ENCODE measurements at regions not wholly inside any gene's neighbourhood (a gene's known extent, or its start where the extent isn't known, plus 50 kb on each side); places are given as distances from the start of the nearest gene placed in this dataset.

DNA sequence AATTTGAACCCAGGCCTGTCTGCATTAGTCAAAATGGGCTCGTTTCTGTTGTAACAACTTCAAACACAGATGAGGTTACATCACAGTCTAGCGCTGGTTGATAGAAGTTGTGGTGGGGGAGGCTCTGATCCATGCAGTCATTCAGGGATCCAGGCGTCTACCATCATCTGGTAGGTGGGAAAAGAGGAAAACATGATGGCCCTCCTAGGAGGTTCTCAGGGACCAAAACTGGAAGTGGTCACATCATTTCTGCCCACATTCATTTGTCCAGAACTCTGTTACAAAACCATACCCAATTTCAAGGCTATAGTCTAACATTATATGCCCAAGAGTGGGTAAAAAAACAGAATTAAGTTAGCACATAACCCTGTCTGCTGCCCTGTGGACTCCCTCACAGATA lies 135.1 kb downstream of the PHETA1 start (continued):
- no peak for TF ChIP-seq EZH2 (IDR thresholded peaks at IDR 0.05; ENCODE audit: low read depth, unreplicated experiment)
- no peak for TF ChIP-seq CREB1 (CRISPR knock-in tag; IDR thresholded peaks at IDR 0.05; ENCODE audit: low read depth)
- no peak for TF ChIP-seq ZNF331 (CRISPR knock-in tag; IDR thresholded peaks at IDR 0.05; ENCODE audit: low read depth)
- no peak for TF ChIP-seq EZH2phosphoT487 (IDR thresholded peaks at IDR 0.05; ENCODE audit: unreplicated experiment)
- no peak for TF ChIP-seq NANOG (IDR thresholded peaks at IDR 0.05; ENCODE audit: borderline replicate concordance)
- TF ChIP-seq, protein P1, sequence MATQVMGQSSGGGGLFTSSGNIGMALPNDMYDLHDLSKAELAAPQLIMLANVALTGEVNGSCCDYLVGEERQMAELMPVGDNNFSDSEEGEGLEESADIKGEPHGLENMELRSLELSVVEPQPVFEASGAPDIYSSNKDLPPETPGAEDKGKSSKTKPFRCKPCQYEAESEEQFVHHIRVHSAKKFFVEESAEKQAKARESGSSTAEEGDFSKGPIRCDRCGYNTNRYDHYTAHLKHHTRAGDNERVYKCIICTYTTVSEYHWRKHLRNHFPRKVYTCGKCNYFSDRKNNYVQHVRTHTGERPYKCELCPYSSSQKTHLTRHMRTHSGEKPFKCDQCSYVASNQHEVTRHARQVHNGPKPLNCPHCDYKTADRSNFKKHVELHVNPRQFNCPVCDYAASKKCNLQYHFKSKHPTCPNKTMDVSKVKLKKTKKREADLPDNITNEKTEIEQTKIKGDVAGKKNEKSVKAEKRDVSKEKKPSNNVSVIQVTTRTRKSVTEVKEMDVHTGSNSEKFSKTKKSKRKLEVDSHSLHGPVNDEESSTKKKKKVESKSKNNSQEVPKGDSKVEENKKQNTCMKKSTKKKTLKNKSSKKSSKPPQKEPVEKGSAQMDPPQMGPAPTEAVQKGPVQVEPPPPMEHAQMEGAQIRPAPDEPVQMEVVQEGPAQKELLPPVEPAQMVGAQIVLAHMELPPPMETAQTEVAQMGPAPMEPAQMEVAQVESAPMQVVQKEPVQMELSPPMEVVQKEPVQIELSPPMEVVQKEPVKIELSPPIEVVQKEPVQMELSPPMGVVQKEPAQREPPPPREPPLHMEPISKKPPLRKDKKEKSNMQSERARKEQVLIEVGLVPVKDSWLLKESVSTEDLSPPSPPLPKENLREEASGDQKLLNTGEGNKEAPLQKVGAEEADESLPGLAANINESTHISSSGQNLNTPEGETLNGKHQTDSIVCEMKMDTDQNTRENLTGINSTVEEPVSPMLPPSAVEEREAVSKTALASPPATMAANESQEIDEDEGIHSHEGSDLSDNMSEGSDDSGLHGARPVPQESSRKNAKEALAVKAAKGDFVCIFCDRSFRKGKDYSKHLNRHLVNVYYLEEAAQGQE (IDR thresholded peaks at IDR 0.05; ENCODE audit: unreplicated experiment) = no peak
- TF ChIP-seq POLR2AphosphoS5 (IDR thresholded peaks at IDR 0.05; ENCODE audit: low read depth) = no peak

DNA sequence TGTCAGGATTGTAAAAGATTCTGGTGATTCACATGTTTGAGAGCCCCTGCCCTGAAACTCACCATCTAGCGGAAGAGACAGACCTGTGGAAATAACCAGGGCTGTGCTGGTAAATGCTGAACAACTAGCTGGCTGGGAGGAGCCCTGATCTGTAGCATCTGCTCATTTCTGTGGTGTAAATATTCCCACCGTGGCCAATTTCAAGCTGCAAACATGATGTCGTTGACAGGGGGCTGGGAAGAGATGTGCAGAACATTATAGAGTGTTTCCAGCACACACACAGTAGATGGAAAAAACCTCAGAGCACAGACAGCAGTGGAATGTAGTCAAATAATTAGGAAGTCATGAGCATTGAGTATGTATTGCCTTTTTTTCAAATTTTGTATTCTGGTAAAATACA lies 138.2 kb downstream of the PHETA1 start:
- no peak overlapping the region for H3K4me3 Mint-ChIP-seq
- no peak overlapping the region for H3K4me3 ChIP-seq
- H2AFZ ChIP-seq = no peak overlapping the region
- no peaks in the 10 kb centered on the region for H4K20me1 ChIP-seq (replicated peaks; ENCODE audit: insufficient read depth)
- no peaks in the 10 kb centered on the region for H3F3A ChIP-seq (replicated peaks; ENCODE audit: low read depth)
- H3K4me2 ChIP-seq = no peak overlapping the region
- no peaks in the 10 kb centered on the region for H3K9me2 ChIP-seq (ENCODE audit: insufficient read depth)
- no peak for ATAC-seq
- H3K36me3 Mint-ChIP-seq (ENCODE audit: low read depth) = no peaks in the 10 kb centered on the region
- no peaks in the 10 kb centered on the region for H3K9me3 Mint-ChIP-seq
- no peak for TF ChIP-seq NANOG (IDR thresholded peaks at IDR 0.05; ENCODE audit: borderline replicate concordance)
- TF ChIP-seq, protein P2, sequence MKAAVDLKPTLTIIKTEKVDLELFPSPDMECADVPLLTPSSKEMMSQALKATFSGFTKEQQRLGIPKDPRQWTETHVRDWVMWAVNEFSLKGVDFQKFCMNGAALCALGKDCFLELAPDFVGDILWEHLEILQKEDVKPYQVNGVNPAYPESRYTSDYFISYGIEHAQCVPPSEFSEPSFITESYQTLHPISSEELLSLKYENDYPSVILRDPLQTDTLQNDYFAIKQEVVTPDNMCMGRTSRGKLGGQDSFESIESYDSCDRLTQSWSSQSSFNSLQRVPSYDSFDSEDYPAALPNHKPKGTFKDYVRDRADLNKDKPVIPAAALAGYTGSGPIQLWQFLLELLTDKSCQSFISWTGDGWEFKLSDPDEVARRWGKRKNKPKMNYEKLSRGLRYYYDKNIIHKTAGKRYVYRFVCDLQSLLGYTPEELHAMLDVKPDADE (IDR thresholded peaks at IDR 0.05) = no peak
- peaks cover 12% of the 10 kb centered on the region for H3K27me3 Mint-ChIP-seq (ENCODE audit: insufficient read depth, low read depth, poor library complexity)
- no peak overlapping the region for H3K27ac ChIP-seq (ENCODE audit: low read depth)
- H3K27ac Mint-ChIP-seq = no peak overlapping the region
- H3K27me3 ChIP-seq (ENCODE audit: insufficient read depth) = no peaks in the 10 kb centered on the region
- no peaks in the 10 kb centered on the region for H3K79me2 ChIP-seq (replicated peaks; ENCODE audit: insufficient read depth)
- H3K36me3 ChIP-seq (ENCODE audit: insufficient read depth) = no peaks in the 10 kb centered on the region
- no peak for DNase-seq (ENCODE audit: low spot score)
- peaks cover 10% of the 10 kb centered on the region for H3K4me1 Mint-ChIP-seq
- no peaks in the 10 kb centered on the region; the same call in 1 of the 2 replicates for H3K4me1 ChIP-seq (ENCODE audit: insufficient read depth)

DNA sequence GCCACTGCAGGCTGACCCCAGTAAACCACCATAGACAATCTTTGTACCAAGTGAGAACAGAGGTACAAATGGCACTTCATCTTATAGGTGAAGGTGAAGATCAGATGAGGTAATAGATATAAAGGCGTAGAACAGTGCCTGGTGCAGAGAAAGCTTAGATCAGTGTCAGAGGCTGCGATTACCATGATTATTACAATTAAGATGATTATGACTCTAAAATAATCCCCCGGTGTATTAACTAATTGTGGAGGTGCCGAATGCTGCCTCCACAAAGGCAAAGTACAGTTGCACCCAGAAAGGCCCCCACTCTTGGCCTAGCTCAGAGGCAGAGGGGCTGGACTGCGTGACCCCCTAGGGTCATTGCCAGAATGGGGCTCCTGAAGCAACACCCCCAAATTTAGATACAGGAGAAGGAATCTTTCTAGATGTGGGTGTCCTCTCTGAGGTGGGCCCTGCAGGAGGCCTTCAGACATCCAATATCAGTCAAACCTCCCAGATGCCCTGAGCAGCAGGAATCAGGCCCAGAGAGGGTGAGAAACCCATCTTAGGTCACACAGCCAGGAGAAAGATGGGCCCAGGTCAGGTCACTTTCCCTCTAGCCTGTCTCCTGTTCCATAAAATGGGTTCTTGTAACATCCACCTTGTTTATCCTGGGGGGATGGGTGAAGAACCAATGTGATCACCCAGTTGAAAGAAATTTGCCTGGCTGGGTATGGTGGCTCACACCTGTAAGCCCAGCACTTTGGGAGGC lies 139.8 kb downstream of the PHETA1 start:
- H3K4me1 ChIP-seq (ENCODE audit: insufficient read depth) = no peaks in the 10 kb centered on the region; the same call in 1 of the 2 replicates
- no peaks in the 10 kb centered on the region for H4K20me1 ChIP-seq (replicated peaks; ENCODE audit: insufficient read depth)
- no peak overlapping the region for H2AFZ ChIP-seq
- H3K79me2 ChIP-seq (replicated peaks; ENCODE audit: insufficient read depth) = no peaks in the 10 kb centered on the region
- DNase-seq (ENCODE audit: low spot score) (no peak), ATAC-seq (no peak)
- H3K27me3 ChIP-seq (ENCODE audit: insufficient read depth) = no peaks in the 10 kb centered on the region
- H3F3A ChIP-seq (replicated peaks; ENCODE audit: low read depth) = no peaks in the 10 kb centered on the region
- Mint-ChIP-seq H3K27me3 (ENCODE audit: insufficient read depth, low read depth, poor library complexity) (peaks cover 9% of the 10 kb centered on the region), H3K27ac (no peak overlapping the region), H3K4me3 (no peak overlapping the region), H3K4me1 (peaks cover 12% of the 10 kb centered on the region), H3K36me3 (ENCODE audit: low read depth) (no peaks in the 10 kb centered on the region), H3K9me3 (no peaks in the 10 kb centered on the region)
- H3K27ac ChIP-seq (ENCODE audit: low read depth) = no peak overlapping the region
- H3K4me2 ChIP-seq = no peak overlapping the region
- H3K9me2 ChIP-seq (ENCODE audit: insufficient read depth) = no peaks in the 10 kb centered on the region
- no peaks in the 10 kb centered on the region for H3K36me3 ChIP-seq (ENCODE audit: insufficient read depth)
- H3K4me3 ChIP-seq = no peak overlapping the region
- TF ChIP-seq EZH2 (IDR thresholded peaks at IDR 0.05; ENCODE audit: low read depth, unreplicated experiment) (no peak), CREB1 (CRISPR knock-in tag; IDR thresholded peaks at IDR 0.05; ENCODE audit: low read depth) (no peak), EZH2phosphoT487 (IDR thresholded peaks at IDR 0.05; ENCODE audit: unreplicated experiment) (no peak), JUNB (IDR thresholded peaks at IDR 0.05; ENCODE audit: unreplicated experiment) (no peak)
- TF ChIP-seq, protein P3, sequence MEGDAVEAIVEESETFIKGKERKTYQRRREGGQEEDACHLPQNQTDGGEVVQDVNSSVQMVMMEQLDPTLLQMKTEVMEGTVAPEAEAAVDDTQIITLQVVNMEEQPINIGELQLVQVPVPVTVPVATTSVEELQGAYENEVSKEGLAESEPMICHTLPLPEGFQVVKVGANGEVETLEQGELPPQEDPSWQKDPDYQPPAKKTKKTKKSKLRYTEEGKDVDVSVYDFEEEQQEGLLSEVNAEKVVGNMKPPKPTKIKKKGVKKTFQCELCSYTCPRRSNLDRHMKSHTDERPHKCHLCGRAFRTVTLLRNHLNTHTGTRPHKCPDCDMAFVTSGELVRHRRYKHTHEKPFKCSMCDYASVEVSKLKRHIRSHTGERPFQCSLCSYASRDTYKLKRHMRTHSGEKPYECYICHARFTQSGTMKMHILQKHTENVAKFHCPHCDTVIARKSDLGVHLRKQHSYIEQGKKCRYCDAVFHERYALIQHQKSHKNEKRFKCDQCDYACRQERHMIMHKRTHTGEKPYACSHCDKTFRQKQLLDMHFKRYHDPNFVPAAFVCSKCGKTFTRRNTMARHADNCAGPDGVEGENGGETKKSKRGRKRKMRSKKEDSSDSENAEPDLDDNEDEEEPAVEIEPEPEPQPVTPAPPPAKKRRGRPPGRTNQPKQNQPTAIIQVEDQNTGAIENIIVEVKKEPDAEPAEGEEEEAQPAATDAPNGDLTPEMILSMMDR (conservative IDR thresholded peaks at IDR 0.05; ENCODE audit: low read depth in 2 of 2) = no peak
